ENCODE measurements at regions not wholly inside any gene's neighbourhood (a gene's known extent, or its start where the extent isn't known, plus 50 kb on each side); places are given as distances from the start of the nearest gene placed in this dataset.

DNA sequence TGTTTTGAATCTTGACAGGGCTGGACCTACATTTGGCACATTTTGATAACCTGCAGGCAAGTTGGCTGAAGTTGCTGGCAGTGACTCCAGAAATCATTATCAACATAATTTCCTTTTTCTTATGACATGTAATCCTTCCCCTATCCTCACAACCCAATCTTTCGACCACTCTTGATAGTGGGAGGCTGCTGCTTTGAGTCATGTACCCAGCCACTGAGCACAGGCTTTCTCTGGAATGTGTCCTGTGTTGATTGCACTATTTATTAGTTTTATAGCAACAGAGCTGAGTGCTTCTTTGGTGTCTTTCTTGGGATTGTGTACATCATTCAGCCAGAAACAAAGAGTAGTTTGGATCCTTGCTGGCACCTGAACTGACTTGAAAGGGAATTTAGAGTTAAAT is 183.1 kb upstream of the LEF1 start:
- DNase-seq = no peak
- TF ChIP-seq POLR2A (IDR thresholded peaks at IDR 0.05; ENCODE audit: low read length) = no peak

DNA sequence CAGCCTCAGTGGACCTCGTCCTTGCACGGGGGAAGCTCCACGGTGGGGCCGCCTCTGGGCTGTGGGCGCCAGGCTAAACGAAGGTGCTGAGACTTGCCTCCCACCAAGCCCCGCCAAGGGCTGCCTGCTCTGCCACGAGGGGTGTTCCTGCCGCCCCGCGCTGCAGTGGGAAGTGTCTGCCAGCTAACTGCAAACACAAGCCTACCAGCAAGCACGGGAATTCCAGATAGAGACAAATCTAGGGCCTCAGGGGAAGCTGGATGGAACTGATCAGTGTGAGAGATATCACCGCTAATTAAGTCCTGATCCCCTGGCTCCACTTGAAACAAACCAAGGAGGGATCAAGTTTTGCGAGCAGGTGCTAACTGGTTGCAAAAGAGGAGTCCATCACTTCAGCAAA is 181.6 kb upstream of the LEF1 start:
- TF ChIP-seq POLR2A (IDR thresholded peaks at IDR 0.05; ENCODE audit: low read length) (no peak), GATA1 (IDR thresholded peaks at IDR 0.05; ENCODE audit: low read depth, low read length) (no peak)
- no peak for DNase-seq

DNA sequence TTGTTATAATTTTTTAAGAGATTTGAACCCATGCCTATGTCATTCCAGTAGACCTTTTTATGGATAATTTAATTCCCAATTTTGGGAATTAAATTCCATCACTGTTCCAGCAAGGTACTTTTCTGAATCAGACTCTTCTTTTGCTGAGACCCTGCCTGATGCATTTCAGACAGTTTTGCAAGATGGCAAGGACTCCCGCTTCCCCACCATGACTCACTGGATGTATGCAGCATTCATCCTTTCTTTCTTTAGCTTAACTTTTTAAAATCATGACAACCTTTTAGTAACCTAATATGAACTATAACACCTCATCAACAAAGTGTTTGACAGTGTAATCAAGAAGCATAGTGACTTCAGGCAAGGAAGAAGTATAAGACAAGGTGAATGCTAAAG is 178.1 kb upstream of the LEF1 start:
- no peak for DNase-seq
- TF ChIP-seq POLR2A (IDR thresholded peaks at IDR 0.05; ENCODE audit: low read length) (no peak), GATA1 (IDR thresholded peaks at IDR 0.05; ENCODE audit: low read depth, low read length) (no peak)

DNA sequence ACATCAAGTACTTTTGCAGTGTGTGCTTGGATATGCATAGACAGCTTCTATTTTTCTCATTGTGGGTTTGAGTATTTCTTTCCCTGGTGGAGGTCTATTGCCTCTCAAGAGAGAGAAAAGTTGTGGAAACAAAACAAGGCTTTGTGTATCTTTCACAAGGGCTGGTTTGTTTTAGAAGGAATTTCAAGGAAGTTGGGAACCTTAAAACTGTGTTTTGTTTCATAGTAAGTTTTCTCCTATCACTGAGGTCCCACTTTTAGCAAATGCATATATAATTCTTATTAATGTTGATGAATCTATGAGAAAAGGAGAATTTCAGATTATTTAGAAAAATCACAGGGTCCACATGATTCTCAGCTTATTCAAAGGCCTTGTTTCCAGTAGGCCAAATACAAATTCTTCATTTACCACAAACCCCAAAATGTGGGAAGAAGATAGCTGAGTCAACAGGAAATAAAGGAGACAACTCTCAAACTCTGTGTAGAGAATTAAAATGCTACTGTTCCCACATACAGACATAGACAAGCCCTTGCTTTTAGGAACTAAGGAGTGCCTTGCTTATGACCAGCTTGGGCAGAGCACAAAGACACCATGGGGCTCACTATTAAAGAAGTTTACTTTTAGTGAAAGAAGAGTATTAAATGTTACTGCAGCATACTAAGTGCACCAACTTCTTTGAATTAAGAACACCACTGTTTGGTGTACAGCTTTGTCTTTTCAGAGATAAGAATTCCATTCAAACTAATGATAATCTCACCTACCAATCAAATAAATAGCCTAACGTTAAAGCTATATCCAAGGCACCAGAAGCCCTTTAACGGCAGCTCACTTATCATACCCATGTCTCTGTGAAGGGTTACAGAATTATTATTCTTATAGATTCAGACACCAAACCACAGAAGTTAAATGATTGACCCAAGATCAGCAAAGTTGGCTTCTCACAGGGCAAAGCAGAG is 177.4 kb upstream of the LEF1 start:
- TF ChIP-seq POLR2A (IDR thresholded peaks at IDR 0.05; ENCODE audit: low read length) = no peak
- no peak for TF ChIP-seq GATA1 (IDR thresholded peaks at IDR 0.05; ENCODE audit: low read depth, low read length)
- no peak for DNase-seq

DNA sequence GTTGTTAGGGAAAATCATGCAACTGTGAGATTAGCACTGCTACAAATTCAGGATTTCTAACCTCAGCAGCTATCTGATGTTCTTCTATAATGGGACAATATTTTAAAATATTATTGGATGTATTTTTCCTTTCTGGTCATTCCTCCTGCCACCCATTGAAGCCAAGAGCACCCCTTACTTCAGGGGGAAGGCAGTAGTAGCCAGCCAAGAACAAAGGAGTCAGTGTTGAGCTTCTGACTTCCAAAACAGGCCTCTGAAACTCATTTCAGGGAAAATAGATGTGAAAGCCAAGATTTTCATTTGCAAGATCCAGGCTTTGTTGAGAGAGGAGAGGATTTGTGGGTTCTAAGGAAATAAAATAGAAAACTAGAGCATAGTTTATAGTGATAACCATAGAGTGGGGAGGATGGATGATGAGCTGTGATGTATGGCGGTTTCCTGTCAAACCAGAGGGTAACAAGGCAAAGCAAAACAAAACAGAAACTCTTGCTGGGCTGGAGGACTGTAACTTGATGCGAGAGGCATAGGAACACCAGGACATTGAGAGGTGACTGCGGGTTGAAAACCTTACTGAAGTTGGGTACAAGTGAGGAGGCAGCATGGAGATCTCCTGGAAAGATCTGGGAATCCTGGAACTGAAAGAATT is 173.7 kb upstream of the LEF1 start:
- TF ChIP-seq GATA1 (IDR thresholded peaks at IDR 0.05; ENCODE audit: low read depth, low read length) (no peak), POLR2A (IDR thresholded peaks at IDR 0.05; ENCODE audit: low read length) (no peak)
- DNase-seq = no peak

DNA sequence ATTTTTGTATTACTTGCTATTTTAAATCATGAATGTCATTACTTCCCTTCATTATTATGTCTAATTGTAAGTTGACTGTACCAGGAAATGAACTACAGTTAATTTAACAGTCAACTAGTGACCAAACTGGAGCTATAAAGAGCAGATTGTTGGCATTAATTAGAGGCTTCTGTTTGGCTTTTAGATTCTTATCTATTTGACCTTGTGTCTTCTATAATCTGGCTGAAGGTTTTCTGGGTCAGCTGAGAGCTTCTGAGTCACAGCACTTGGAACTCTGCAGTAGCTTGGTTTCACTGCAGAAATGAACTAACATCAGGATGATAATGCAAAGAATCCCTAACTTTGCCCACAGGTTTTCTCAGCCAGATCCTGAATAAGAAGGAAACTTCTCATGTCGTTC is 169.2 kb upstream of the LEF1 start:
- no peak for DNase-seq
- TF ChIP-seq POLR2A (IDR thresholded peaks at IDR 0.05; ENCODE audit: low read length) (no peak), GATA1 (IDR thresholded peaks at IDR 0.05; ENCODE audit: low read depth, low read length) (no peak)

DNA sequence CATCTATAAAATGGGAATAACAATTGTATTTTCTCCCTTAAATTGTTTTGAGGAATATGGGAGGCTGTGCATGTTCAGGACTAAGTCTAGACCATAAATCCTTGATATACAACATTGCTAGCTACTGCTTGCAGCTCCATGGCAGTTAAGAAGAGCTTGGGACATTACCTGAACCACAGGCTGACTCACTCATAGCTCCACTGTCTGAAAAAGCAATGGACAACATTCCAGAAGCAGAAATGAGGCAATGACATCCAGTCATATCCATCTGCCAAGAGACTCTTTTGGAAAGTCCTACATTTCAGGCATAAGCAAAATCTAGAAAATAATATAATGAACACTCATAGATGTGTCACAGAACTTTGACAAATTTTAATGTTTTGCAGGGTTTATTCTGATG is 167.3 kb upstream of the LEF1 start:
- no peak for TF ChIP-seq POLR2A (IDR thresholded peaks at IDR 0.05; ENCODE audit: low read length)
- TF ChIP-seq GATA1 (IDR thresholded peaks at IDR 0.05; ENCODE audit: low read depth, low read length) = no peak
- no peak for DNase-seq

DNA sequence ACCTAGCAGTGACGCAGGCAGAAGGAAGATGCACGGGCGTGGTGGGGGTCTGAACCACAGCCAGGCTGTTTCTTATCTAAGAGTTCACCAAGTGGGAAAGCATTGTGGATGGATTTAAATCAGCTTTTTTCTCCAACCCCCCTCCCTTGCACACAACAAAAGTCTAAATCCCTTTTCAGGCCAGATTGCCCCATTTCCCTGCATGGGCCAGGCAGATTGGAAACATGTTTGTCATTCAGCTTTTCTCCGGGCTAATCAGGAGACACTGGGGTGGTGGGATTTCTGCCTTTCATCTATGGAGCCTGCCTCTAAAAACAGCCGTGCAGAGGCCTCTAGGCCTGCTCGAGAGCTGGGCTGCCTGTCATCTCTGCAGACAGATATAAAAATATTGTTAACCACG is 166.3 kb upstream of the LEF1 start:
- no peak for TF ChIP-seq POLR2A (IDR thresholded peaks at IDR 0.05; ENCODE audit: low read length)
- TF ChIP-seq GATA1 (IDR thresholded peaks at IDR 0.05; ENCODE audit: low read depth, low read length) = no peak

DNA sequence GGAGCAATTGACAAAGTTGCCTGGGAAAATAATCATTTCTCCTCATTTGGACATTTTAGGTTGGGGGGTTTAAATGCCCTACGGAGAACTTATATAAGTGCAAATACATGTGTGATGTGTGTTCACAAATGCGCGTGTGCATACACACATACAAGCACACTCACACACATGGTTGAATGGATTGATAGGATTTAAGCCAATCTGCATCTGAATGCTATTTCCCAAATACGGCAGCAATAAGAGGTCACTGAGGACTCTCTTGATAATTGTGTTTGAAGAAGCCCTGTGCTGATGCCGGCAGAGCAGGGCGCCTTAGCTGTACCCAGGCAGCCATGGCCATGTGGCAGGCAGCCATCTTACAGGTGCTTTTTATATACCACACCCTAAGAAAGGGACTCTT is 165.3 kb upstream of the LEF1 start:
- TF ChIP-seq POLR2A (IDR thresholded peaks at IDR 0.05; ENCODE audit: low read length) (no peak), GATA1 (IDR thresholded peaks at IDR 0.05; ENCODE audit: low read depth, low read length) (no peak)
- no peak for DNase-seq

More for the DNA sequence above, 166.3 kb upstream of the LEF1 start:
- no peak for DNase-seq

DNA sequence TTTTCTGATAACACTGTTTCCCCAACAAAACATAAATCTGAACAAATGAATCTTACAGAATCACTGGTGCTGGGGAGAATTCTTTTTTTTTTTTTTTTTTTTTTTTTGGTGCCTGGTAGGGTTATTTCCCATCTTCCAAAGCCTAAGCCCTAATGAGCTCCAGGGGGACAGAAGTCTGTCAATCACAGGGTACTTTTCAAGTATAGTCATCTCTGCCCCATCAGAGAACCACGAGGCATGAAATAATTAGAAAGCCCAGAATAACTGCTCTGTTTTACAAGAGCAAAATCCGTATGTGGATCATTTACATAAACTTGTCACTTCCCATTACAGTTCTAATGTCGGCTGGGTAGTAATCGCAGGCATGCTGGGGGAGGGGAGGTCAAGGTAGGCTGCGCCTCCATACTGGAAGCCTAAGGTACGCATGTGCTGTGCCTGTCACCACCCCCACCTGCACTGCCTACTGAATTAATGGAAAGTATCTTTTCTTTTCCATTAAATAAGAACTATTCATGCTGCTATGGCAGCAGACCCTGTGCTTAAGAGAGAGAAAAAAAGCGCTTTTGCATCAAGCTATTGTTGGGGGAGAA is 164.7 kb upstream of the LEF1 start:
- no peak for DNase-seq
- TF ChIP-seq GATA1 (IDR thresholded peaks at IDR 0.05; ENCODE audit: low read depth, low read length) = no peak
- TF ChIP-seq POLR2A (IDR thresholded peaks at IDR 0.05; ENCODE audit: low read length) = no peak

DNA sequence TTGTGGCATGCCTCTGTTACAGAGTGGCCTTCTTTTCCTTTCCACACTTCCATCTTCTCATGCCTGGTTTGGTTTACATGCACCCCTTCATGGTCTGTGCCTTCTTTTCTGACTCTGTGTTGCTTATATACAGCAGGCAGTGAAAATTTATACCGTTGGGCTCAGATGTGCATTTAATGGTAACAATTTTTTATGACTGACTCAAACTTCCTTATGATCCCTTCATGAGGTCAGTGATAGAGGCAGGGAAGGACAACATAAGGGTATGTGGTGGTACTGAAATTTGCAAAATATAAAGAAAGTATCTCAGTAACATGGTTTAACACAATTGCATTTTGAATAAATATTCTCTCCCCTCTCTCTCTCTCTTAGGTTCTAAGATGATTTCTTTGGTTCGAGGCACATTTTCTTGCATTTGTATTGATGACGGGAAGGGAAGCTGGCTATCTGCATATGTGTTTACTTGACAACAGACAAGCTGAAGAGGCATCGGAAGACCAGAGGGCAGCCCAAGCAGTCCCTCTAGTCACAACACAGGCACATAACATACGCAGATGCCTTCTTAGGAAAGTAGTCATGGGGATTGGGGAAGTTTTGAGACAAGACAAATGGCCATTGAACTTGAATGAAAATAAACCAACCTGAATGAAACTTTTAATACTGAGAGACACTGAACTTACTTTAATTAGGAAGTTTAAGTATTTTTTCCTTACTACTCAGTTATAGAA is 163.3 kb upstream of the LEF1 start:
- TF ChIP-seq POLR2A (IDR thresholded peaks at IDR 0.05; ENCODE audit: low read length) = no peak
- no peak for TF ChIP-seq GATA1 (IDR thresholded peaks at IDR 0.05; ENCODE audit: low read depth, low read length)

DNA sequence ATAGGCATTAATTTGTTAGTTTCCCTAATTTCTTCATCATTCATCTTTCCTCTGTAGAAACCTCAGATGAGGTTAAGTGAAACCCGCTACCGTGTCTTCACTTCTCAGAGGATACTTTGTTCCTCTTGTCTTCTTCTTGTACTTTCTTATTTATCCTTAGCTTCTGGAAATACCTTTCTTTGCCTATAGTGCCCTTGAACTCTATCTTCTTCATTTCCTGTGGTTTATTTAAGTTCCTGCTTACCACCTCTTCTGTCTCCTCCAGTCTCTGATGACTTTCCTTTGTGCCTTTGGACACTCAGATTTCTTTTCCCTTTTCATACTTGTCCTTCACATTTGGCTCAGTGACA is 159.6 kb upstream of the LEF1 start:
- TF ChIP-seq POLR2A (IDR thresholded peaks at IDR 0.05; ENCODE audit: low read length) (no peak), GATA1 (IDR thresholded peaks at IDR 0.05; ENCODE audit: low read depth, low read length) (no peak)
- no peak for DNase-seq

More for the DNA sequence above, 163.3 kb upstream of the LEF1 start:
- no peak for DNase-seq

DNA sequence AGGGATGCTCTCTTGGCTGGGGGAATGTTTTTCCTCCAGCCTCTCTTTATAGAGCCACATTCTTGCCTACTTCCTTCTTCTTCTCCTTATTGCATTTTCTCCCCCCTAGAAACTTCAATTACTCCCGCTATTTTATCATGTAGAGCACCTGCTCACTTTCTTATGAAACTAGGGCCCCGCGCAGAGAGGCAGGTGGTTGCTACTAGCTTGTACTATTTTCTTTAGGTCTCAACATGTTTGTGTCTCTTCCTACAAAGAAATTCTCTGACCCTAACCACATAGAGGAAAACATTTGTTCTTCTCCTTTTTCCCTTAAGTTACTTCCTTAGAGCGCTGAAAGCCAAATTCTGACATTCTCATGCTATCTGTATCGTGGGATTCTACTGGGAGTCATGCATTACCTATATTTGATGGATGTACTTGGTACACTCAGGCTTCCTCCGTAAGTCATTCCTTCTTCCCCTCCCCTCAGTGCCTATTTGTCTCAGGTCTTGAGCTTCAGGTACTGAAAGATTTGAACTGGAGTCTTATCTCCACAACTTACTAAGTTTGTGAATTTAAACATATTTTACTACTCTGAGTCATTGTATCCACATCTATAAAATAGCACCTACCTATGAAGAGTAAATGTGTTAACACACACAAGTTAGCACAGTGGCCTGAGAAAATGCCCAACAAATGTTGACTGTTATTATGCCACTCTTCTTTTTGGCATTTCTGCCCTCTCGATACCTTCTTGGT is 159.1 kb upstream of the LEF1 start:
- TF ChIP-seq GATA1 (IDR thresholded peaks at IDR 0.05; ENCODE audit: low read depth, low read length) (no peak), POLR2A (IDR thresholded peaks at IDR 0.05; ENCODE audit: low read length) (no peak)
- no peak for DNase-seq
